GM12878 (cell line): ENCODE measurements at regions not wholly inside any gene's neighbourhood (a gene's known extent, or its start where the extent isn't known, plus 50 kb on each side); places are given as distances from the start of the nearest gene placed in this dataset.

Experiments used
- ATF3 ChIP-seq: IDR thresholded peaks from 2 replicates; pipeline ENCODE4 v1.6.1; 2011; ENCODE audit warnings: low read depth, mild to moderate bottlenecking, low read length, moderate library complexity, borderline replicate concordance; ENCODE audit errors: extremely low read depth
- CEBPB ChIP-seq, 2 experiments: fragments of 150-350 bp in 1 of 2; IDR thresholded peaks; 2 replicates each; pipeline ENCODE4 v1.6.1; 2012 to 2014; ENCODE audit warnings: low read depth in 2 of 2, low read length in 2 of 2, borderline replicate concordance in 1 of 2, inconsistent platforms in 1 of 2
- CHD4 ChIP-seq: fragments of 200-600 bp; sonication (generic); IDR thresholded peaks from 2 replicates; pipeline ENCODE4 v1.6.1; 2016; ENCODE audit warnings: mild to moderate bottlenecking
- CTCF ChIP-seq, 3 experiments: IDR thresholded peaks in 2 of 3; conservative IDR thresholded peaks in 1 of 3; 2 replicates each; pipeline ENCODE4 v1.5.1; 2011; ENCODE audit warnings: low read depth in 3 of 3, low read length in 3 of 3, mild to moderate bottlenecking in 3 of 3, control low read depth in 2 of 3, moderate library complexity in 2 of 3, inconsistent platforms in 1 of 3, mixed read lengths in 1 of 3; ENCODE audit not compliant: control insufficient read depth in 2 of 3, insufficient read depth in 1 of 3; ENCODE audit errors: extremely low read depth in 1 of 3
- MXI1 ChIP-seq: fragments of 150-350 bp; IDR thresholded peaks from 2 replicates; pipeline ENCODE4 v1.6.1; 2011; ENCODE audit warnings: low read depth, mild to moderate bottlenecking, inconsistent platforms, low read length, improper control_type of control experiment
- ZNF274 ChIP-seq: IDR thresholded peaks from one replicate; pipeline ENCODE4 v1.8.0; 2011; ENCODE audit not compliant: insufficient read length, insufficient read depth

- TF ChIP-seq CEBPB (IDR thresholded peaks at IDR 0.05; ENCODE audit: borderline replicate concordance in 1 of 2, low read depth in 2 of 2, low read length in 2 of 2) (no peak), MXI1 (no peak), CHD4 (no peak), CTCF (IDR thresholded peaks at IDR 0.05 in 2 of 3, conservative IDR thresholded peaks at IDR 0.05 in 1 of 3; ENCODE audit: control insufficient read depth in 2 of 3, extremely low read depth in 1 of 3, insufficient read depth in 1 of 3, low read depth in 3 of 3, low read length in 3 of 3) (no peak), ATF3 (no peak), ZNF274 (no peak)
Observed at GRCh38 chr10:7007600-7008190, 403.1 kb downstream of the SFMBT2 start.
